GM12872 (cell line): ENCODE measurements at regions not wholly inside any gene's neighbourhood (a gene's known extent, or its start where the extent isn't known, plus 50 kb on each side); places are given as distances from the start of the nearest gene placed in this dataset.

Source experiments
- TF ChIP-seq, protein P1 (sequence below): IDR thresholded peaks from 3 replicates; pipeline ENCODE4 v1.5.1; 2011; ENCODE audit warnings: low read depth, mild to moderate bottlenecking, low read length, moderate library complexity; ENCODE audit not compliant: insufficient read depth

DNA sequence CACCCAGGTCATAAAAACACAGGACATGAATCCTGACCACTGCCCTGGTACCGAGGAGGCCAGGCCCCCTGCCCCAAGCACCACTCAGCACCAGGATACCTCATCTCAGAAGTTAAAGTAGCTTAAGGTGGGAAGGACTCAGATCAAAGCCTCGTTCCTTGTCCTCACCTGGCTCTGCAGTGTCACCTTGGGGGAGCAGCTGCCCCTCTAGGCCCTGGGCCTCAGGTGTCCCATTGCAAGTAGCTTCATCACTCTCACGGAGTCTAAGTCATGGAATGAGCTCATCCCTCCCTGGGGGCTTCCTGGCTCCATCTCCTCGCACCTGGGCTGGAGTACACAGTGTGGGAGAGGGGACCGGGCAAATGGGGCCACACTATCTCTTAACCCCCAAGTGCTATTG, 148.0 kb downstream of the TPRA1 start:
- TF ChIP-seq, protein P1, sequence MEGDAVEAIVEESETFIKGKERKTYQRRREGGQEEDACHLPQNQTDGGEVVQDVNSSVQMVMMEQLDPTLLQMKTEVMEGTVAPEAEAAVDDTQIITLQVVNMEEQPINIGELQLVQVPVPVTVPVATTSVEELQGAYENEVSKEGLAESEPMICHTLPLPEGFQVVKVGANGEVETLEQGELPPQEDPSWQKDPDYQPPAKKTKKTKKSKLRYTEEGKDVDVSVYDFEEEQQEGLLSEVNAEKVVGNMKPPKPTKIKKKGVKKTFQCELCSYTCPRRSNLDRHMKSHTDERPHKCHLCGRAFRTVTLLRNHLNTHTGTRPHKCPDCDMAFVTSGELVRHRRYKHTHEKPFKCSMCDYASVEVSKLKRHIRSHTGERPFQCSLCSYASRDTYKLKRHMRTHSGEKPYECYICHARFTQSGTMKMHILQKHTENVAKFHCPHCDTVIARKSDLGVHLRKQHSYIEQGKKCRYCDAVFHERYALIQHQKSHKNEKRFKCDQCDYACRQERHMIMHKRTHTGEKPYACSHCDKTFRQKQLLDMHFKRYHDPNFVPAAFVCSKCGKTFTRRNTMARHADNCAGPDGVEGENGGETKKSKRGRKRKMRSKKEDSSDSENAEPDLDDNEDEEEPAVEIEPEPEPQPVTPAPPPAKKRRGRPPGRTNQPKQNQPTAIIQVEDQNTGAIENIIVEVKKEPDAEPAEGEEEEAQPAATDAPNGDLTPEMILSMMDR, result no peak

DNA sequence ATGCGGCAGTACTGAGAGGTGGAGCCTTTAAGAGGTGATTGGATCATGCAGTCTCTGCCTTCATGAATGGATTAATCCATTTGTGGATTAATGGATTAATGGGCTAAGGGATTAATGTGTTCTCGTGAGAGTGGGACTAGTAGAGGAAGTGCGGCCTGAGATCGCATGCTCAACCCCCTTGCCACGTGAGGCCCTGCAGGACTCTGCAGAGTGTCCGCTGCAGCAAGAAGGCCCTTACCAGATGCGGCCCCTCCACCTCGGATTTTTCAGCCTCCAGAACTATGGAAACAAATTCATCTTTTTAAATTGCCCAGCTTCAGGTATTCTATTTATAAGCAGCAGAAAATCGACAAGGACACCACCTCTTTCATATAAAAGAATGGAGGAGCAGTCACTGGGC, 148.8 kb downstream of the TPRA1 start:
- TF ChIP-seq, protein P1, result no peak

DNA sequence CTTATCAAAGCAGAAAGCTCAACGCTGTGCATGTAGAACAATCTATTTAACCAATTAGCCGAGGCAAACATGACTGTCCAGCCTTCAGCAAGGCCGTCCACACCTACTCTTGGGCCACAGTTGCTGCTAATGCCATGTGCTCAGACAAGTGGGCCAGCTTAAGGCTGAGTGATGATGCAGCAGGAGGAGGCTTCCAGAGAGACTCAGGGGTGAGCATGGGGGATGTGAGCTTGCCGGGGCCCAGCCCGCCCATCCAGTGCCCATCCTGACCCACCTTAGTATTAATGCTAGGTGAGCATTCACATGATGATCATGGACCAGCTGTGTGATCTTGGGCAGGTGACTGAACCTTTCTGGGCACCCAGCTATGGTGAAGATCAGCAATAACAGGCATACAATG, 150.1 kb downstream of the TPRA1 start:
- TF ChIP-seq, protein P1, result no peak

DNA sequence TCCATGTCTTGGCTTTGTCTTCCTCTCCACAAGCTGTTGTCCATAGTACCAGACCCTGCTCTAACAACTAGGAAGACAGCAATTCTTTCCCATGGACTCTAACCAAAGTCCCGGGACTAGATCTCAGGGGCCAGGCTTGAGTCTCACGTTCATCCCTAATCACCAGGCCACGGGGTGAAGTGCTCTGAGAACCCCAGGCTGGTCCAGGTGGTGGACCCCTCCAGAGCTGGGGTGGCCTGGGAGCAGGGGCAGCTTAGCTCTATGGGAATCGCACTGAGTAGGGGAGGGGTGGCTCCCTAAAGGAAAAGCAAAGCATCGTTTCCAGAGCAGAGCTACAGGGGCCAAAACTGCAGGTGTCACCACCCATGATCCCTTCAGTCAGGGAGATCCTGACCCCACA, 150.9 kb downstream of the TPRA1 start:
- TF ChIP-seq, protein P1, result no peak

DNA sequence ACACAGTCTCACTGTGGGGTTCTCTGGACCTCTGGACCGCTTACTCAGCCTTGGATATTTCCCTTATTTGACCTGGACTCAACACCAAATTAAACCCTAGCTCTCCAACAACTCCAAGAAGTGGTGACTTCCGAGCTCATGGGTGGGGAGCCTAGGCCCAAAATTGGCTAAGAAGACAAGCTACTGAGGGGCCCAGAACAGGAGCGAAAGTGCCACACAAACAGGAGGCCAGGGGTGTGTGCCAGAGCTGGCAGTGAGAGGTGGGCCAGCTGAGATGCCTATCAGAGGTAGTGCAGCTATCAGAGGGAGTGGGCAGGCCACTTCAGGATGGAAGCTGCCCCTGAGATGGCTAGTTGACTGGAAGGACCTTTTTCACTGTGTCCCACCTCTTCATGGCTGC, 151.1 kb upstream of the PRR20G start:
- TF ChIP-seq, protein P1, result no peak

DNA sequence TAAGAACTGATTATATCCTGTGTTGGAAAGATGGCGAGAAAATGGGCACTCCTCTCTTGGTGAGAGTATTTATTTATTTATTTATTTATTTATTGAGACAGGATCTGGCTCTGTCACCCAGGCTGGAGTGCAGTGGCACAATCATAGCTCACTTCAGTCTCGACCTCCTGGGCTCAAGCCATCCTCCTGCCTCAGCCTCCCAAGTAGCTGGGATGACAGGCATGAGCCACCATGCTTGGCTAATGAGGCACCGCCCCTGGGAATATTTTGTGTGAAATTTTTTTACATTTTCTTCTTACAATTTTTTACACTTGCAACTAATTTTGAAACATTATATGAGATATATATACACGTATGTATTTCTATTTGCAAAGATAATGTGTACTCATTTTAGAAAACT, 150.5 kb upstream of the PRR20G start:
- TF ChIP-seq, protein P1, result no peak

DNA sequence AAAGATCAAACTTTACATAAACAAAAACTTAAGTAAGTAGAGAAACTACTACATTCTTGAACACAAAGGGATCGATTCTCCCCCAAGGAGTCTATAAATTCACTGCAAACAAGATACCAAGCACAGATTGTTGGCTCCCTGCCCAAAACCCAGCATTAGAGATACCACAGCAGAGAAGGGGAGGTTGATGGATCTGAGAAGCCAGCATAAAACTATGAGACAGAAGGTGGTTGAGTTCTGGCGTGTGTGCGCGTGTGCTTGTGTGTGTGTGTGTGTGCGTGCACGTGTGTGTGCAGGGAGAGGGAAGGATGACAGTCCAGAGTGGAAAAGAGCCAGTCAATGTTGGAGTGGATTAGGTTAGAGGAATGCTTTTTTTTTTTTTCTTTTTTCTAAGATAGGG, 143.2 kb upstream of the PRR20G start:
- TF ChIP-seq, protein P1, result no peak
